H1 (cell line): ENCODE measurements at regions not wholly inside any gene's neighbourhood (a gene's known extent, or its start where the extent isn't known, plus 50 kb on each side); places are given as distances from the start of the nearest gene placed in this dataset.
A peak's percentile ranks its signal among the peaks of the same experiment; 100 is the strongest.

Source experiments
- CTCF ChIA-PET: fragments of 300-600 bp; sonication (Branson Sonifier 250); formaldehyde crosslinking; loops from one replicate; lab custom pipeline; 2021; ENCODE audit not compliant: partially characterized antibody; lab: Charles Lee
- POLR2A ChIA-PET: fragments of 300-600 bp; sonication (Branson Sonifier 250); formaldehyde crosslinking; loops from one replicate; lab custom pipeline; 2021; ENCODE audit warnings: inconsistent platforms; ENCODE audit not compliant: partially characterized antibody; lab: Charles Lee
- DNase-seq, 2 experiments: peaks; one replicate each; pipeline versions ENCODE4 v3.0.0 to v3.0.0-alpha.2; 2010 to 2022; ENCODE audit warnings: low spot score in 2 of 2, low read depth in 1 of 2, mixed read lengths in 1 of 2
- FAIRE-seq: peaks from 2 replicates; lab custom pipeline; 2011; peaks lifted over from hg19 to GRCh38; lab: Jason Lieb, UNC
- H2AFZ ChIP-seq: 2 replicates; pipeline ENCODE4 v1.8.1; 2012; ENCODE audit warnings: low read length, inconsistent platforms
- H2AK5ac ChIP-seq: 2 replicates; pipeline ENCODE4 v1.6.1; 2013; ENCODE audit warnings: low read depth, low read length
- H2BK120ac ChIP-seq: replicated peaks from 2 replicates; pipeline ENCODE3; 2013; ENCODE audit warnings: low read depth, low read length, inconsistent platforms
- H2BK12ac ChIP-seq: 2 replicates; pipeline ENCODE4 v1.6.1; 2013; ENCODE audit warnings: low read depth, low read length
- H2BK15ac ChIP-seq: 2 replicates; pipeline ENCODE4 v1.6.1; 2013; ENCODE audit warnings: low read length
- H2BK20ac ChIP-seq: 2 replicates; pipeline ENCODE4 v1.6.1; 2013; ENCODE audit warnings: low read length
- H2BK5ac ChIP-seq: 2 replicates; pipeline ENCODE4 v1.6.1; 2013; ENCODE audit warnings: low read depth, low read length
- H3K14ac ChIP-seq: 2 replicates; pipeline ENCODE4 v1.6.1; 2013; ENCODE audit warnings: inconsistent platforms; ENCODE audit not compliant: insufficient read length
- H3K18ac ChIP-seq: 2 replicates; pipeline ENCODE4 v1.6.1; 2013; ENCODE audit warnings: low read length; ENCODE audit errors: extremely low read depth
- H3K23ac ChIP-seq: 2 replicates; pipeline ENCODE4 v1.6.1; 2013; ENCODE audit warnings: inconsistent platforms; ENCODE audit not compliant: insufficient read length
- H3K23me2 ChIP-seq: 2 replicates; pipeline ENCODE4 v1.6.1; 2013; ENCODE audit warnings: low read depth, low read length
- H3K27ac ChIP-seq: 2 replicates; pipeline ENCODE4 v1.6.1; 2011; ENCODE audit warnings: low read depth, low read length, inconsistent platforms
- H3K27me3 ChIP-seq, 4 experiments: replicated peaks in 1 of 4; 1 replicate in 1 of 4; 2 replicates in 3 of 4; pipeline versions ENCODE4 v1.6.1 to v1.8.1; 2011 to 2013; ENCODE audit warnings: low read length in 3 of 4, mild to moderate bottlenecking in 3 of 4, inconsistent platforms in 2 of 4, mixed read lengths in 2 of 4, moderate library complexity in 1 of 4; ENCODE audit not compliant: control insufficient read depth in 3 of 4, insufficient read depth in 3 of 4; ENCODE audit errors: extremely low read depth in 1 of 4
- H3K36me3 ChIP-seq, 4 experiments: 2 replicates each; pipeline versions ENCODE4 v1.6.1 to v1.8.1; 2011 to 2013; ENCODE audit warnings: mild to moderate bottlenecking in 4 of 4, low read length in 3 of 4, moderate library complexity in 2 of 4, control low read depth in 1 of 4, inconsistent platforms in 1 of 4; ENCODE audit not compliant: insufficient read depth in 4 of 4, control insufficient read depth in 2 of 4
- H3K4ac ChIP-seq: replicated peaks from 2 replicates; pipeline ENCODE3; 2013; ENCODE audit warnings: low read length, low read depth, mixed read lengths, inconsistent platforms; ENCODE audit not compliant: insufficient read length
- H3K4me1 ChIP-seq, 4 experiments: replicated peaks in 1 of 4; 1 replicate in 1 of 4; 2 replicates in 3 of 4; pipeline versions ENCODE4 v1.6.1 to v1.8.1; 2011 to 2013; ENCODE audit warnings: low read length in 3 of 4, inconsistent platforms in 2 of 4, mixed read lengths in 1 of 4; ENCODE audit not compliant: insufficient read depth in 4 of 4, control insufficient read depth in 3 of 4
- H3K4me2 ChIP-seq, 2 experiments: 2 replicates each; pipeline versions ENCODE4 v1.6.1 to v1.8.1; 2011 to 2013; ENCODE audit warnings: low read depth in 2 of 2, low read length in 2 of 2, control low read depth in 1 of 2, inconsistent platforms in 1 of 2, mild to moderate bottlenecking in 1 of 2; ENCODE audit not compliant: insufficient read depth in 1 of 2
- H3K4me3 ChIP-seq, 4 experiments: fragments of 200-600, 300-600 bp in 1 of 4; sonication (generic), shearing (Covaris generic), sonication (Bioruptor Twin) in 1 of 4; 2 replicates each; pipeline versions ENCODE4 v1.5.1 to v1.8.1; 2011 to 2016; ENCODE audit warnings: low read length in 4 of 4, low read depth in 3 of 4, control low read depth in 2 of 4, inconsistent platforms in 2 of 4, mild to moderate bottlenecking in 2 of 4, mixed read lengths in 1 of 4, moderate library complexity in 1 of 4; ENCODE audit not compliant: insufficient read depth in 2 of 4; ENCODE audit errors: extremely low read depth in 1 of 4
- H3K56ac ChIP-seq: replicated peaks from 2 replicates; pipeline ENCODE3; 2013; ENCODE audit warnings: low read depth, mild to moderate bottlenecking, mixed read lengths, low read length, inconsistent platforms; ENCODE audit not compliant: insufficient read length
- H3K79me1 ChIP-seq: 2 replicates; pipeline ENCODE4 v1.6.1; 2013; ENCODE audit warnings: low read depth, low read length, control low read depth
- H3K79me2 ChIP-seq, 2 experiments: 2 replicates each; pipeline versions ENCODE4 v1.6.1 to v1.8.1; 2012 to 2013; ENCODE audit warnings: low read length in 2 of 2, mild to moderate bottlenecking in 2 of 2, inconsistent platforms in 1 of 2; ENCODE audit not compliant: insufficient read depth in 2 of 2, control insufficient read depth in 1 of 2
- H3K9ac ChIP-seq, 4 experiments: replicated peaks in 1 of 4; 1 replicate in 1 of 4; 2 replicates in 3 of 4; pipeline versions ENCODE4 v1.6.1 to v1.8.1; 2011 to 2013; ENCODE audit warnings: low read depth in 3 of 4, low read length in 3 of 4, control low read depth in 2 of 4, mild to moderate bottlenecking in 2 of 4, moderate library complexity in 2 of 4, inconsistent platforms in 1 of 4; ENCODE audit errors: extremely low read depth in 1 of 4
- H3K9me3 ChIP-seq, 2 experiments: 2 replicates each; pipeline versions ENCODE4 v1.6.1 to v1.8.1; 2012 to 2013; ENCODE audit warnings: mild to moderate bottlenecking in 2 of 2, moderate library complexity in 2 of 2, control low read depth in 1 of 2, inconsistent platforms in 1 of 2, low read depth in 1 of 2, low read length in 1 of 2, mixed read lengths in 1 of 2; ENCODE audit not compliant: insufficient read depth in 2 of 2
- H4K20me1 ChIP-seq, 2 experiments: replicated peaks in 1 of 2; 2 replicates each; pipeline versions ENCODE3 to v1.8.1; 2011 to 2013; ENCODE audit warnings: inconsistent platforms in 2 of 2, low read length in 2 of 2, mild to moderate bottlenecking in 1 of 2; ENCODE audit not compliant: insufficient read depth in 2 of 2, control insufficient read depth in 1 of 2
- H4K5ac ChIP-seq: 2 replicates; pipeline ENCODE4 v1.6.1; 2013; ENCODE audit warnings: low read length, low read depth, mixed read lengths, inconsistent platforms; ENCODE audit not compliant: insufficient read length
- H4K8ac ChIP-seq: 2 replicates; pipeline ENCODE4 v1.8.0; 2013; ENCODE audit warnings: mild to moderate bottlenecking, moderate library complexity, low read length, inconsistent platforms; ENCODE audit not compliant: insufficient read depth; ENCODE audit errors: extremely low read depth
- H4K91ac ChIP-seq: replicated peaks from 2 replicates; pipeline ENCODE3; 2013; ENCODE audit warnings: low read length, mixed read lengths, inconsistent platforms; ENCODE audit not compliant: insufficient read length
- NRF1 ChIP-seq: IDR thresholded peaks from 2 replicates; pipeline ENCODE4 v1.6.1; 2011; ENCODE audit warnings: mild to moderate bottlenecking, low read depth, low read length, improper control_type of control experiment
- RNF2 ChIP-seq: fragments of 200-900, 300-1000 bp; sonication (generic); IDR thresholded peaks from 2 replicates; pipeline ENCODE4 v1.7.1; 2016; ENCODE audit warnings: borderline replicate concordance, low read depth, mild to moderate bottlenecking, antibody characterized with exemption, low read length; ENCODE audit not compliant: poor library complexity, severe bottlenecking; ENCODE audit errors: missing control alignments
- SUZ12 ChIP-seq: fragments of 200-600 bp; sonication (generic); IDR thresholded peaks from 2 replicates; pipeline ENCODE4 v1.6.1; 2012; ENCODE audit warnings: mild to moderate bottlenecking, inconsistent platforms, low read length, moderate library complexity, mixed read lengths
- WGBS, 2 experiments: shearing (Covaris generic) in 1 of 2; methylation state at CpG; one replicate each; pipeline versions ENCODE4 v1.1.6 to v1.1.7; 2013 to 2015; ENCODE audit warnings: low lambda C conversion rate in 2 of 2, mixed read lengths in 2 of 2, inconsistent platforms in 1 of 2, low coverage in 1 of 2, missing lambda C conversion rate in 1 of 2; ENCODE audit not compliant: insufficient replicate concordance in 2 of 2, insufficient coverage in 1 of 2, insufficient read length in 1 of 2; ENCODE audit errors: extremely low coverage in 1 of 2, missing lambda C conversion rate in 1 of 2; 5-methylcytosine and 5-hydroxymethylcytosine counted together

DNA sequence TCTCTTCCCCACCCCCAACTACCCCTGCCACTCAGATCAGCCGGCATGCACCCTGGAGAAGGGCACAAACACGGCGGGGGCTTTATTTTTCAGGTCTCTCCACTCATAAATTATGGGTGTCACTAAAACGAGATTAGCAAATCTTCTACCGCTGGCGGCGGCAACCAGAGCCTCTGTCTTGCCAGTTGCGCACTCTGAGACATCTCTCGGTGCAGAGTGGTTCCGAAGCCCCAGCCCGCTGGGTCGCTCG is 125.3 kb upstream of the C11orf58 start:
- Histone ChIP-seq H3K56ac (no peak overlapping the region), H3K79me2 (no peaks in the 10 kb centered on the region), H3K27ac (no peak overlapping the region), H3K4me1 (peaks cover 0 to 15% (median 5%) of the 10 kb centered on the region in 4 experiments; a peak in 5 of 7 replicates), H3K18ac (no peak overlapping the region), H2AFZ (no peak overlapping the region), H4K91ac (no peak overlapping the region), H2BK120ac (no peak overlapping the region), H2BK5ac (no peak overlapping the region), H3K23ac (no peak overlapping the region), H2BK12ac (no peak overlapping the region), H3K4me2 (peak overlapping the region; percentile 63 to 92), H4K8ac (no peak overlapping the region), H2BK20ac (no peak overlapping the region)
- CTCF ChIA-PET: interaction anchor here (0.8 to 3.3 kb wide), 22 partner anchors 9 to 811 kb away, joined by 3 to 16 read pairs (median 3); no protein-coding TSS in a partner anchor
- TF ChIP-seq SUZ12 (peak; percentile 96), NRF1 (no peak), RNF2 (peak; percentile 78)
- TF ChIP-seq, all 59 proteins: peak for 2
- no peak overlapping the region for H2BK15ac ChIP-seq
- H3K9ac ChIP-seq: no peak overlapping the region
- H3K14ac ChIP-seq: no peak overlapping the region
- POLR2A ChIA-PET: no interaction called here
- no peak for FAIRE-seq
- peaks cover 49 to 79% (median 70%) of the 10 kb centered on the region in 4 experiments for H3K27me3 ChIP-seq
- peaks cover 12 to 21% of the 10 kb centered on the region in 2 experiments for H4K20me1 ChIP-seq
- H3K9me3 ChIP-seq: no peaks in the 10 kb centered on the region
- H3K79me1 ChIP-seq: no peaks in the 10 kb centered on the region
- H4K5ac ChIP-seq: no peak overlapping the region
- peaks cover 0 to 6% (median 0%) of the 10 kb centered on the region in 4 experiments; a peak in 1 of 8 replicates for H3K36me3 ChIP-seq
- DNase-seq: no peak
- peaks cover 6% of the 10 kb centered on the region for H3K23me2 ChIP-seq
- no peak overlapping the region for H2AK5ac ChIP-seq
- peak overlapping the region in 3 of 4 experiments; percentile 46 to 65 (median 59); a peak in 3 of 8 replicates for H3K4me3 ChIP-seq
- H3K4ac ChIP-seq: no peak overlapping the region
- 8% methylated on average over 13 of the region's 13 CpGs; no CpG with 5 or more reads in 1 of the 2 experiments for WGBS, 2 experiments
